ENCODE measurements at regions not wholly inside any gene's neighbourhood (a gene's known extent, or its start where the extent isn't known, plus 50 kb on each side); places are given as distances from the start of the nearest gene placed in this dataset.

- DNase-seq (ENCODE audit: low read depth) = no peak
- H3K4me3 ChIP-seq (ENCODE audit: low read length) = no peak overlapping the region
- TF ChIP-seq CTCF (IDR thresholded peaks at IDR 0.05; ENCODE audit: insufficient read depth, low read depth, low read length, missing control alignments) = no peak
Observed at GRCh38 chr13:109870274-109870673, 83.9 kb upstream of the IRS2 start.

GRCh38 chr13:109869312-109870237 lies 83.2 kb upstream of the IRS2 start:
- no peak for TF ChIP-seq CTCF (IDR thresholded peaks at IDR 0.05; ENCODE audit: insufficient read depth, low read depth, low read length, missing control alignments)
- H3K4me3 ChIP-seq (ENCODE audit: low read length) = peak overlapping the region; percentile 11
- DNase-seq (ENCODE audit: low read depth) = peak; percentile 30

- no peak for TF ChIP-seq CTCF (IDR thresholded peaks at IDR 0.05; ENCODE audit: insufficient read depth, low read depth, low read length, missing control alignments)
- no peak overlapping the region for H3K4me3 ChIP-seq (ENCODE audit: low read length)
- DNase-seq (ENCODE audit: low read depth) = peak; percentile 58
Observed at GRCh38 chr13:109868578-109869311, 82.4 kb upstream of the IRS2 start.

GRCh38 chr13:109867766-109868165 lies 81.4 kb upstream of the IRS2 start:
- H3K4me3 ChIP-seq (ENCODE audit: low read length) = no peak overlapping the region
- no peak for TF ChIP-seq CTCF (IDR thresholded peaks at IDR 0.05; ENCODE audit: insufficient read depth, low read depth, low read length, missing control alignments)
- DNase-seq (ENCODE audit: low read depth) = peak; percentile 68

GRCh38 chr13:109862627-109863026 lies 76.2 kb upstream of the IRS2 start:
- no peak for TF ChIP-seq CTCF (IDR thresholded peaks at IDR 0.05; ENCODE audit: insufficient read depth, low read depth, low read length, missing control alignments)
- DNase-seq (ENCODE audit: low read depth) = peak; percentile 92
- H3K4me3 ChIP-seq (ENCODE audit: low read length) = no peak overlapping the region

- no peak for TF ChIP-seq CTCF (IDR thresholded peaks at IDR 0.05; ENCODE audit: insufficient read depth, low read depth, low read length, missing control alignments)
- H3K4me3 ChIP-seq (ENCODE audit: low read length) = no peak overlapping the region
- no peak for DNase-seq (ENCODE audit: low read depth)
Observed at GRCh38 chr13:109859898-109860297, 73.5 kb upstream of the IRS2 start.
